MM.1S (cell line): ENCODE measurements at regions not wholly inside any gene's neighbourhood (a gene's known extent, or its start where the extent isn't known, plus 50 kb on each side); places are given as distances from the start of the nearest gene placed in this dataset.

ENCODE experiments used
- DNase-seq: peaks from one replicate; pipeline ENCODE4 v3.0.0-alpha.2; 2015
- H2AFZ ChIP-seq: fragments of 300-600 bp; sonication (generic); 2 replicates; pipeline ENCODE4 v1.6.0; 2016; ENCODE audit warnings: antibody characterized with exemption, low read length
- H3F3A ChIP-seq: fragments of 300-600 bp; sonication (generic); 2 replicates; pipeline ENCODE4 v1.6.1; 2016; ENCODE audit warnings: mild to moderate bottlenecking, antibody characterized with exemption, low read length, moderate library complexity, mixed read lengths; ENCODE audit not compliant: insufficient read depth
- H3K27ac ChIP-seq: fragments of 300-600 bp; sonication (generic); 2 replicates; pipeline ENCODE4 v1.5.1; 2016; ENCODE audit warnings: mild to moderate bottlenecking, low read length
- H3K27me3 ChIP-seq: fragments of 300-600 bp; sonication (generic); replicated peaks from 2 replicates; pipeline ENCODE4 v1.6.0; 2016; ENCODE audit warnings: low read length; ENCODE audit not compliant: insufficient read depth
- H3K36me3 ChIP-seq: fragments of 300-600 bp; sonication (generic); replicated peaks from 2 replicates; pipeline ENCODE4 v1.6.1; 2016; ENCODE audit warnings: mild to moderate bottlenecking, low read length, mixed read lengths; ENCODE audit not compliant: insufficient read depth
- H3K4me1 ChIP-seq: fragments of 300-600 bp; sonication (generic); 2 replicates; pipeline ENCODE4 v1.6.1; 2016; ENCODE audit warnings: low read length, mixed read lengths
- H3K4me2 ChIP-seq: fragments of 300-600 bp; sonication (generic); 2 replicates; pipeline ENCODE4 v1.6.0; 2016; ENCODE audit warnings: low read depth, low read length
- H3K4me3 ChIP-seq: fragments of 300-600 bp; sonication (generic); 2 replicates; pipeline ENCODE4 v1.5.1; 2016; ENCODE audit warnings: low read length, mixed read lengths
- H3K79me2 ChIP-seq: fragments of 300-600 bp; sonication (generic); 2 replicates; pipeline ENCODE4 v1.6.1; 2016; ENCODE audit warnings: mixed run types, low read length, mixed read lengths
- H3K9ac ChIP-seq: fragments of 300-600 bp; sonication (generic); 2 replicates; pipeline ENCODE4 v1.6.1; 2016; ENCODE audit warnings: low read length, mixed read lengths
- H3K9me2 ChIP-seq: fragments of 300-600 bp; sonication (generic); replicated peaks from 2 replicates; pipeline ENCODE4 v1.6.1; 2016; ENCODE audit warnings: mild to moderate bottlenecking, low read length, mixed read lengths; ENCODE audit not compliant: insufficient read depth
- H3K9me3 ChIP-seq: fragments of 300-600 bp; sonication (generic); replicated peaks from 2 replicates; pipeline ENCODE4 v1.6.1; 2016; ENCODE audit warnings: mild to moderate bottlenecking, low read length, mixed read lengths; ENCODE audit not compliant: insufficient read depth
- H4K20me1 ChIP-seq: fragments of 300-600 bp; sonication (generic); 2 replicates; pipeline ENCODE4 v1.6.1; 2016; ENCODE audit warnings: mild to moderate bottlenecking, low read length, moderate library complexity, mixed read lengths; ENCODE audit not compliant: insufficient read depth
- CTCF ChIP-seq: fragments of 300-600 bp; sonication (generic); IDR thresholded peaks from 2 replicates; pipeline ENCODE4 v1.5.1; 2016; ENCODE audit warnings: antibody characterized with exemption, low read length, mixed read lengths
- EZH2 ChIP-seq: fragments of 300-600 bp; sonication (generic); optimal IDR thresholded peaks from 2 replicates; pipeline ENCODE3; 2017; ENCODE audit warnings: low read depth, mild to moderate bottlenecking, antibody characterized with exemption, low read length, mixed read lengths
- EZH2phosphoT487 ChIP-seq: fragments of 300-600 bp; sonication (generic); IDR thresholded peaks from 2 replicates; pipeline ENCODE4 v1.6.1; 2018; ENCODE audit warnings: antibody characterized with exemption, low read length

- Histone ChIP-seq H4K20me1 (no peaks in the 10 kb centered on the region), H3F3A (no peaks in the 10 kb centered on the region), H3K79me2 (no peaks in the 10 kb centered on the region), H3K4me3 (no peak overlapping the region), H3K9ac (no peak overlapping the region), H3K4me1 (no peaks in the 10 kb centered on the region), H3K4me2 (no peak overlapping the region), H3K9me2 (no peaks in the 10 kb centered on the region), H3K9me3 (no peaks in the 10 kb centered on the region), H3K36me3 (no peaks in the 10 kb centered on the region), H2AFZ (no peak overlapping the region), H3K27ac (no peak overlapping the region), H3K27me3 (no peaks in the 10 kb centered on the region; the same call in 1 of the 2 replicates)
- TF ChIP-seq CTCF = no peak
- TF ChIP-seq EZH2 = no peak
- TF ChIP-seq EZH2phosphoT487 = no peak
- DNase-seq = no peak
Measured at GRCh38 chr6:167445568-167445967, 120.7 kb downstream of the TTLL2 start.

GRCh38 chr6:167446046-167446445, 121.2 kb downstream of the TTLL2 start:
- no peak overlapping the region for H3K4me2 ChIP-seq
- H3K27me3 ChIP-seq = no peaks in the 10 kb centered on the region; the same call in 1 of the 2 replicates
- no peaks in the 10 kb centered on the region for H4K20me1 ChIP-seq
- DNase-seq = no peak
- no peak overlapping the region for H3K27ac ChIP-seq
- no peaks in the 10 kb centered on the region for H3K9me3 ChIP-seq
- H3K9ac ChIP-seq = no peak overlapping the region
- no peaks in the 10 kb centered on the region for H3K36me3 ChIP-seq
- H3K9me2 ChIP-seq = no peaks in the 10 kb centered on the region
- H3F3A ChIP-seq = no peaks in the 10 kb centered on the region
- H3K79me2 ChIP-seq = no peaks in the 10 kb centered on the region
- H3K4me3 ChIP-seq = no peak overlapping the region
- no peaks in the 10 kb centered on the region for H3K4me1 ChIP-seq
- no peak overlapping the region for H2AFZ ChIP-seq
- TF ChIP-seq EZH2phosphoT487 (no peak), EZH2 (no peak), CTCF (no peak)

- Histone ChIP-seq H3F3A (no peaks in the 10 kb centered on the region), H3K9ac (no peak overlapping the region), H3K4me3 (no peak overlapping the region), H3K9me3 (no peaks in the 10 kb centered on the region), H2AFZ (no peak overlapping the region), H3K27ac (no peak overlapping the region), H3K36me3 (no peaks in the 10 kb centered on the region), H3K27me3 (no peaks in the 10 kb centered on the region; the same call in 1 of the 2 replicates), H3K9me2 (no peaks in the 10 kb centered on the region), H3K79me2 (no peaks in the 10 kb centered on the region), H3K4me1 (no peaks in the 10 kb centered on the region), H3K4me2 (no peak overlapping the region), H4K20me1 (no peaks in the 10 kb centered on the region)
- TF ChIP-seq EZH2phosphoT487 (no peak), EZH2 (no peak), CTCF (no peak)
- DNase-seq = no peak
Measured at GRCh38 chr6:167446971-167447370, 122.1 kb downstream of the TTLL2 start.
